ENCODE measurements at regions not wholly inside any gene's neighbourhood (a gene's known extent, or its start where the extent isn't known, plus 50 kb on each side); places are given as distances from the start of the nearest gene placed in this dataset.
A peak's percentile ranks its signal among the peaks of the same experiment; 100 is the strongest.

GRCh38 chr6:71011871-71012371 is 55.1 kb upstream of the B3GAT2 start:
- TF ChIP-seq CTCF (IDR thresholded peaks at IDR 0.05): no peak

- TF ChIP-seq CTCF (IDR thresholded peaks at IDR 0.05): peak; percentile 77
These were observed 56.1 kb upstream of the B3GAT2 start for GRCh38 chr6:71012866-71013469.

- no peak for TF ChIP-seq CTCF (IDR thresholded peaks at IDR 0.05)
These were observed 58.5 kb upstream of the B3GAT2 start for GRCh38 chr6:71015392-71015791.

- no peak for TF ChIP-seq CTCF (IDR thresholded peaks at IDR 0.05)
These were observed 71.5 kb upstream of the B3GAT2 start for GRCh38 chr6:71028236-71028876.

- TF ChIP-seq CTCF (IDR thresholded peaks at IDR 0.05): no peak
These were observed 72.0 kb upstream of the B3GAT2 start for GRCh38 chr6:71028877-71029252.

GRCh38 chr6:71029555-71029954 is 72.7 kb upstream of the B3GAT2 start:
- no peak for TF ChIP-seq CTCF (IDR thresholded peaks at IDR 0.05)

GRCh38 chr6:71031912-71032311 is 75.1 kb upstream of the B3GAT2 start:
- no peak for TF ChIP-seq CTCF (IDR thresholded peaks at IDR 0.05)

Data from LNCAP (cell line).